ENCODE measurements at regions not wholly inside any gene's neighbourhood (a gene's known extent, or its start where the extent isn't known, plus 50 kb on each side); places are given as distances from the start of the nearest gene placed in this dataset.

GRCh38 chr1:184221087-184221486 lies 165.7 kb upstream of the C1orf21 start:
- DNase-seq (ENCODE audit: low read depth in 1 of 2, low spot score in 1 of 2) (no peak), FAIRE-seq (no peak), ATAC-seq (no peak)
- no peak overlapping the region for H3K4me2 ChIP-seq
- 46% methylated on average over 2 of the region's 2 CpGs for WGBS (ENCODE audit: missing lambda C conversion rate)
- no peak overlapping the region for H3K27ac ChIP-seq
- TF ChIP-seq PBX3 (IDR thresholded peaks at IDR 0.05) (no peak), JUNB (IDR thresholded peaks at IDR 0.05) (no peak), ZNF302 (CRISPR knock-in tag; IDR thresholded peaks at IDR 0.05) (no peak)
- no peak overlapping the region for H3K4me3 ChIP-seq
- ChIA-PET POLR2A (no interaction called here), CTCF (interaction anchor here (1.0 to 3.9 kb wide), 4 partner anchors 17 to 443 kb away, joined by 3 to 17 read pairs (median 14); no protein-coding TSS in a partner anchor)
- no peaks in the 10 kb centered on the region for H3K9me3 ChIP-seq
- no peaks in the 10 kb centered on the region for H3K4me1 ChIP-seq

DNA sequence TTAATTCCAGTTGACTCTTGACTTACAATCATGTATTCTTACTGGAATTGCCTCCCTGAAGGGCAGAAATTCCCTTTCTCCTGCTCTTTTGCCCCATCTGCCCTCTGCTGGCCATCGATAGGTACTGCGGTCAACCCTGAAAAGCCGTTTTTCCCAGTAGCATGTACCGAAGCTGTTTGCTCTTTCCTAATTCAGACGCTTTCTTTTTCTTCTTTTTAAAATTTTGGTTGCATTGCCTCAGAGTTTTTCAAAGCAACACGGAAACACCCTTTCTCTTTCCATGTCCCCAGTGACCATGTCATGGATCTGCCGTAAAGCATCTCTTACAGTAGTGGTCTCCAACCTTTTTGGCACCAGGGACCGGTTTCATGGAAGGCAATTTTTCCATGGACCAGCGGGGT lies 164.2 kb upstream of the C1orf21 start:
- Histone ChIP-seq H3K9me3 (no peaks in the 10 kb centered on the region), H3K27ac (peak overlapping the region; percentile 10 to 36; a peak in 3 of 6 replicates), H3K4me1 (no peaks in the 10 kb centered on the region), H3K4me3 (peak overlapping the region; percentile 46), H3K4me2 (peak overlapping the region; percentile 96)
- WGBS (ENCODE audit: missing lambda C conversion rate) = 6% methylated on average over 9 of the region's 9 CpGs
- FAIRE-seq = no peak
- DNase-seq (ENCODE audit: low read depth in 1 of 2, low spot score in 1 of 2) = peak; percentile 35 to 49
- CTCF ChIA-PET = interaction anchor here (0.6 to 3.9 kb wide), 25 partner anchors 10 to 569 kb away, joined by 3 to 28 read pairs (median 4); partner anchors contain the start of gene APOBEC4
- peak; percentile 61 to 76; a peak in 4 of 6 replicates for ATAC-seq
- POLR2A ChIA-PET = no interaction called here
- no peak for TF ChIP-seq POLR2A (IDR thresholded peaks at IDR 0.05; ENCODE audit: low read length)
- TF ChIP-seq CTCF (IDR thresholded peaks at IDR 0.05) = peak; percentile 79
- TF ChIP-seq POLR2AphosphoS2 (conservative IDR thresholded peaks at IDR 0.05; ENCODE audit: low read length) = no peak
- TF ChIP-seq RAD21 (conservative IDR thresholded peaks at IDR 0.05 in 1 of 2, IDR thresholded peaks at IDR 0.05 in 1 of 2) = peak; percentile 72 to 76
- TF ChIP-seq PBX3 (IDR thresholded peaks at IDR 0.05) = no peak
- TF ChIP-seq KDM1A (IDR thresholded peaks at IDR 0.05; ENCODE audit: low read depth) = no peak
- TF ChIP-seq, protein P1, sequence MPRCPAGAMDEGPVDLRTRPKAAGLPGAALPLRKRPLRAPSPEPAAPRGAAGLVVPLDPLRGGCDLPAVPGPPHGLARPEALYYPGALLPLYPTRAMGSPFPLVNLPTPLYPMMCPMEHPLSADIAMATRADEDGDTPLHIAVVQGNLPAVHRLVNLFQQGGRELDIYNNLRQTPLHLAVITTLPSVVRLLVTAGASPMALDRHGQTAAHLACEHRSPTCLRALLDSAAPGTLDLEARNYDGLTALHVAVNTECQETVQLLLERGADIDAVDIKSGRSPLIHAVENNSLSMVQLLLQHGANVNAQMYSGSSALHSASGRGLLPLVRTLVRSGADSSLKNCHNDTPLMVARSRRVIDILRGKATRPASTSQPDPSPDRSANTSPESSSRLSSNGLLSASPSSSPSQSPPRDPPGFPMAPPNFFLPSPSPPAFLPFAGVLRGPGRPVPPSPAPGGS (IDR thresholded peaks at IDR 0.05) = no peak
- no peak for TF ChIP-seq HOXA7 (CRISPR knock-in tag; IDR thresholded peaks at IDR 0.05)
- no peak for TF ChIP-seq FOSB (CRISPR knock-in tag; IDR thresholded peaks at IDR 0.05)
- peak; percentile 88 for TF ChIP-seq SMC3 (IDR thresholded peaks at IDR 0.05)

- Histone ChIP-seq H3K4me3 (peak overlapping the region; percentile 46), H3K4me1 (no peaks in the 10 kb centered on the region), H3K27ac (peak overlapping the region; percentile 10 to 36; a peak in 2 of 6 replicates), H3K9me3 (no peaks in the 10 kb centered on the region), H3K4me2 (peak overlapping the region; percentile 96)
- ATAC-seq (peak; percentile 81 to 94), FAIRE-seq (no peak), DNase-seq (ENCODE audit: low read depth in 1 of 2, low spot score in 1 of 2) (peak in 1 of 2 experiments; percentile 59)
- ChIA-PET POLR2A (no interaction called here), CTCF (interaction anchor here (0.6 to 3.9 kb wide), 20 partner anchors 11 to 570 kb away, joined by 3 to 28 read pairs (median 5); partner anchors contain the start of gene APOBEC4)
- 33% methylated on average over 11 of the region's 11 CpGs for WGBS (ENCODE audit: missing lambda C conversion rate)
- no peak for TF ChIP-seq HOXA7 (CRISPR knock-in tag; IDR thresholded peaks at IDR 0.05)
- no peak for TF ChIP-seq GATA3 (IDR thresholded peaks at IDR 0.05; ENCODE audit: borderline replicate concordance)
- TF ChIP-seq, protein P2, sequence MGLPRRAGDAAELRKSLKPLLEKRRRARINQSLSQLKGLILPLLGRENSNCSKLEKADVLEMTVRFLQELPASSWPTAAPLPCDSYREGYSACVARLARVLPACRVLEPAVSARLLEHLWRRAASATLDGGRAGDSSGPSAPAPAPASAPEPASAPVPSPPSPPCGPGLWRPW (IDR thresholded peaks at IDR 0.05) = no peak
- TF ChIP-seq SREBF2 (IDR thresholded peaks at IDR 0.05) = no peak
Observed at GRCh38 chr1:184223216-184223615, 163.6 kb upstream of the C1orf21 start.

All from A549 (cell line).